ENCODE measurements at regions not wholly inside any gene's neighbourhood (a gene's known extent, or its start where the extent isn't known, plus 50 kb on each side); places are given as distances from the start of the nearest gene placed in this dataset.

GRCh38 chr10:117875793-117876192 lies 170.9 kb downstream of the RAB11FIP2 start:
- POLR2A ChIA-PET (ENCODE audit: low non-redundant PET), result no interaction called here
- no peaks in the 10 kb centered on the region for H3K4me1 ChIP-seq (ENCODE audit: insufficient read depth, low read length, poor library complexity, severe bottlenecking)
- intact Hi-C loops (cut with micrococcal nuclease; ENCODE audit: unreplicated experiment), result no loop called here
- no peak for DNase-seq (ENCODE audit: low spot score)
- CTCF ChIA-PET, result no interaction called here
- BruUV-seq (replicated peaks), result no TSS peak
- H3K27me3 ChIP-seq (replicated peaks; ENCODE audit: insufficient read depth, low read depth, low read length, poor library complexity), result peaks cover 14% of the 10 kb centered on the region
- TF ChIP-seq CTCF (conservative IDR thresholded peaks at IDR 0.05; ENCODE audit: low read depth, low read length) (no peak), EZH2 (IDR thresholded peaks at IDR 0.05; ENCODE audit: borderline replicate concordance, low read depth, low read length, poor library complexity, severe bottlenecking) (no peak)
- no peak overlapping the region for H3K4me3 ChIP-seq (ENCODE audit: low read depth, low read length, poor library complexity, severe bottlenecking)
- H3K9me3 ChIP-seq (ENCODE audit: low read depth, low read length, poor library complexity, severe bottlenecking), result no peaks in the 10 kb centered on the region
- no peak overlapping the region for H3K27ac ChIP-seq (ENCODE audit: low read depth, low read length, poor library complexity, severe bottlenecking)
- H3K36me3 ChIP-seq (ENCODE audit: insufficient read depth, low read length, poor library complexity, severe bottlenecking), result no peaks in the 10 kb centered on the region

- no TSS peak for BruUV-seq (replicated peaks)
- H3K9me3 ChIP-seq (ENCODE audit: low read depth, low read length, poor library complexity, severe bottlenecking), result no peaks in the 10 kb centered on the region
- TF ChIP-seq EZH2 (IDR thresholded peaks at IDR 0.05; ENCODE audit: borderline replicate concordance, low read depth, low read length, poor library complexity, severe bottlenecking), result no peak
- TF ChIP-seq CTCF (conservative IDR thresholded peaks at IDR 0.05; ENCODE audit: low read depth, low read length), result no peak
- ChIA-PET CTCF (no interaction called here), POLR2A (ENCODE audit: low non-redundant PET) (no interaction called here)
- no peak overlapping the region for H3K27ac ChIP-seq (ENCODE audit: low read depth, low read length, poor library complexity, severe bottlenecking)
- intact Hi-C loops (cut with micrococcal nuclease; ENCODE audit: unreplicated experiment), result no loop called here
- no peak for DNase-seq (ENCODE audit: low spot score)
- no peaks in the 10 kb centered on the region for H3K36me3 ChIP-seq (ENCODE audit: insufficient read depth, low read length, poor library complexity, severe bottlenecking)
- peaks cover 16% of the 10 kb centered on the region for H3K27me3 ChIP-seq (replicated peaks; ENCODE audit: insufficient read depth, low read depth, low read length, poor library complexity)
- H3K4me3 ChIP-seq (ENCODE audit: low read depth, low read length, poor library complexity, severe bottlenecking), result no peak overlapping the region
- H3K4me1 ChIP-seq (ENCODE audit: insufficient read depth, low read length, poor library complexity, severe bottlenecking), result no peaks in the 10 kb centered on the region
These were observed 170.5 kb downstream of the RAB11FIP2 start for GRCh38 chr10:117876210-117876609.

GRCh38 chr10:117878626-117879025 lies 168.1 kb downstream of the RAB11FIP2 start:
- no peaks in the 10 kb centered on the region for H3K9me3 ChIP-seq (ENCODE audit: low read depth, low read length, poor library complexity, severe bottlenecking)
- intact Hi-C loops (cut with micrococcal nuclease; ENCODE audit: unreplicated experiment), result no loop called here
- ChIA-PET POLR2A (ENCODE audit: low non-redundant PET) (no interaction called here), CTCF (no interaction called here)
- no peaks in the 10 kb centered on the region for H3K4me1 ChIP-seq (ENCODE audit: insufficient read depth, low read length, poor library complexity, severe bottlenecking)
- DNase-seq (ENCODE audit: low spot score), result no peak
- peaks cover 12% of the 10 kb centered on the region for H3K27me3 ChIP-seq (replicated peaks; ENCODE audit: insufficient read depth, low read depth, low read length, poor library complexity)
- no peak overlapping the region for H3K4me3 ChIP-seq (ENCODE audit: low read depth, low read length, poor library complexity, severe bottlenecking)
- no peaks in the 10 kb centered on the region for H3K36me3 ChIP-seq (ENCODE audit: insufficient read depth, low read length, poor library complexity, severe bottlenecking)
- no peak overlapping the region for H3K27ac ChIP-seq (ENCODE audit: low read depth, low read length, poor library complexity, severe bottlenecking)
- no TSS peak for BruUV-seq (replicated peaks)
- TF ChIP-seq EZH2 (IDR thresholded peaks at IDR 0.05; ENCODE audit: borderline replicate concordance, low read depth, low read length, poor library complexity, severe bottlenecking), result no peak
- no peak for TF ChIP-seq CTCF (conservative IDR thresholded peaks at IDR 0.05; ENCODE audit: low read depth, low read length)

All from A673 (cell line).